Tibial artery (tissue), 4 donors: ENCODE measurements at regions not wholly inside any gene's neighbourhood (a gene's known extent, or its start where the extent isn't known, plus 50 kb on each side); places are given as distances from the start of the nearest gene placed in this dataset.

Experiments used
- DNase-seq, 2 donors: peaks; one replicate each; pipeline ENCODE4 v3.0.0-alpha.2; 2019
- H3K27ac ChIP-seq, 2 donors: fragments of 200-600 bp; sonication (generic) in 1 of 2; 1 replicate in 1 of 2; 2 replicates in 1 of 2; pipeline ENCODE4 v1.5.1; 2018 to 2019; ENCODE audit warnings: mild to moderate bottlenecking in 1 of 2
- H3K27me3 ChIP-seq, 2 donors: fragments of 200-600 bp; sonication (generic) in 1 of 2; one replicate each; pipeline versions ENCODE4 v1.5.1 to v1.6.0; 2016 to 2019
- H3K36me3 ChIP-seq, 3 donors: fragments of 200-600 bp; sonication (generic) in 2 of 3; one replicate each; pipeline ENCODE4 v1.5.1; 2016 to 2019; ENCODE audit warnings: mild to moderate bottlenecking in 2 of 3
- H3K4me1 ChIP-seq, 4 donors: fragments of 200-600 bp; sonication (generic) in 2 of 4; 1 replicate in 3 of 4; 2 replicates in 1 of 4; pipeline ENCODE4 v1.5.1; 2016 to 2019
- H3K4me3 ChIP-seq, 2 donors: fragments of 200-600 bp; sonication (generic) in 1 of 2; 1 replicate in 1 of 2; 2 replicates in 1 of 2; pipeline ENCODE4 v1.5.1; 2018 to 2019; ENCODE audit warnings: mild to moderate bottlenecking in 2 of 2
- H3K9me3 ChIP-seq, 3 donors: fragments of 200-600 bp; sonication (generic) in 1 of 3; one replicate each; pipeline ENCODE4 v1.5.1; 2016 to 2019
- CTCF ChIP-seq, 2 experiments: fragments of 200-600 bp in 1 of 2; fragments of 450-650 bp in 1 of 2; IDR thresholded peaks; one replicate each; pipeline ENCODE4 v1.5.1; 2017 to 2019; ENCODE audit warnings: antibody characterized with exemption in 2 of 2, mild to moderate bottlenecking in 1 of 2, moderate library complexity in 1 of 2
- intact Hi-C: fragments of 100-400 bp; cut with DNase I; formaldehyde crosslinking; loops from one replicate; pipeline ENCODE4 v1.15.0; 2023; ENCODE audit warnings: low total_unique reads

- no peaks in the 10 kb centered on the region for H3K9me3 ChIP-seq
- no peak overlapping the region for H3K4me3 ChIP-seq
- no peak for DNase-seq
- TF ChIP-seq CTCF (IDR thresholded peaks at IDR 0.05): no peak
- intact Hi-C loops: no loop called here
- no peaks in the 10 kb centered on the region for H3K27me3 ChIP-seq
- H3K27ac ChIP-seq: no peak overlapping the region
- no peaks in the 10 kb centered on the region for H3K4me1 ChIP-seq
- H3K36me3 ChIP-seq: no peaks in the 10 kb centered on the region
Observed at GRCh38 chr12:78395961-78396360, 468.6 kb upstream of the SYT1 start.

GRCh38 chr12:78396538-78396937 is 468.0 kb upstream of the SYT1 start:
- no peaks in the 10 kb centered on the region for H3K36me3 ChIP-seq
- H3K9me3 ChIP-seq: no peaks in the 10 kb centered on the region
- H3K27me3 ChIP-seq: no peaks in the 10 kb centered on the region
- intact Hi-C loops: no loop called here
- DNase-seq: no peak
- no peaks in the 10 kb centered on the region for H3K4me1 ChIP-seq
- no peak overlapping the region for H3K4me3 ChIP-seq
- H3K27ac ChIP-seq: no peak overlapping the region
- no peak for TF ChIP-seq CTCF (IDR thresholded peaks at IDR 0.05)

GRCh38 chr12:78398750-78399149 is 465.8 kb upstream of the SYT1 start:
- H3K4me1 ChIP-seq: no peaks in the 10 kb centered on the region
- DNase-seq: no peak
- H3K36me3 ChIP-seq: no peaks in the 10 kb centered on the region
- H3K9me3 ChIP-seq: no peaks in the 10 kb centered on the region
- intact Hi-C loops: no loop called here
- H3K27me3 ChIP-seq: no peaks in the 10 kb centered on the region
- TF ChIP-seq CTCF (IDR thresholded peaks at IDR 0.05): no peak
- H3K4me3 ChIP-seq: no peak overlapping the region
- no peak overlapping the region for H3K27ac ChIP-seq

- DNase-seq: no peak
- Histone ChIP-seq H3K36me3 (no peaks in the 10 kb centered on the region), H3K4me3 (no peak overlapping the region), H3K4me1 (no peaks in the 10 kb centered on the region), H3K27ac (no peak overlapping the region), H3K9me3 (no peaks in the 10 kb centered on the region), H3K27me3 (no peaks in the 10 kb centered on the region)
- intact Hi-C loops: no loop called here
- no peak for TF ChIP-seq CTCF (IDR thresholded peaks at IDR 0.05)
Observed at GRCh38 chr12:78402366-78403134, 462.0 kb upstream of the SYT1 start.

GRCh38 chr12:78403136-78403535 is 461.4 kb upstream of the SYT1 start:
- H3K4me1 ChIP-seq: no peaks in the 10 kb centered on the region
- no peaks in the 10 kb centered on the region for H3K9me3 ChIP-seq
- intact Hi-C loops: no loop called here
- H3K27ac ChIP-seq: no peak overlapping the region
- H3K36me3 ChIP-seq: no peaks in the 10 kb centered on the region
- no peak for DNase-seq
- no peaks in the 10 kb centered on the region for H3K27me3 ChIP-seq
- TF ChIP-seq CTCF (IDR thresholded peaks at IDR 0.05): no peak
- H3K4me3 ChIP-seq: no peak overlapping the region

- no peaks in the 10 kb centered on the region for H3K36me3 ChIP-seq
- no peak for DNase-seq
- no peak for TF ChIP-seq CTCF (IDR thresholded peaks at IDR 0.05)
- H3K9me3 ChIP-seq: no peaks in the 10 kb centered on the region
- no peaks in the 10 kb centered on the region for H3K27me3 ChIP-seq
- no peaks in the 10 kb centered on the region for H3K4me1 ChIP-seq
- no peak overlapping the region for H3K4me3 ChIP-seq
- intact Hi-C loops: no loop called here
- H3K27ac ChIP-seq: no peak overlapping the region
Observed at GRCh38 chr12:78403681-78404080, 460.9 kb upstream of the SYT1 start.
